ENCODE measurements at regions not wholly inside any gene's neighbourhood (a gene's known extent, or its start where the extent isn't known, plus 50 kb on each side); places are given as distances from the start of the nearest gene placed in this dataset.

DNA sequence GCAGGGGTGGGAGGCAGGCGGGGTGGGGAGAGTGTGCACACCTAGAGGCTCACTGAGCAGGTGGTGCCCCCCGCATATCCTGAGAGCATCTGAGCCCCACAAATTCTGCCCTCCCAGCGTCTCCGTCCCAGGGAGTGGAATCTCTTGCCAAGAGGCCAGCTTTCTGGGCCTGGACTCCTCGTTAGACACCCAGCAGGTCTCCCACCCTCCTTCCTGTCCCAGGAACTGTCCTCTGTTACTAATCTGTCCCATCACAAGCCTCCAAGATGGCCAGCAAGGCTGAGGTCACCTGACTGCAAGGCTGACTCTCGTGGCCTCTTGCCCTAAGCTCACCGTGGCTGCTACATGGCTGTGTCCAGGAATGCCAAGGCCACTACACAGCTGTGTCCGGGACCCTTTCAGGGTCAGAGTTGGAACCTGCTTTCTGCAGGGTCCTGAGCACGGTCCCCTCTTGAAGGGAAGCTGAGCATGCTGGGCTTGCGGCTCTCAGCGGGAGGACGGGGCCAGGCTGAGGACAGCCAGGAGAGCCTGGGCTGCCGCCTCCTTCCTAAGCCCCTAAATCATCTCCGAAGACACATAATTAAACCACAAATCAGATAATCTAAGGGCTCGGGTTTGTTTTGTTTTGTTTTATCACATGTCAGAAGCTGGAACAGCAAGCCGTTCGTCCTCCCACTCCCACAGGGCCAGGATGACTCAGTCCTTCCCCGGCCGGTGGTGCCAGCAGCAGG is 1327.3 kb downstream of the TBC1D22A start (continued):
- TF ChIP-seq ZNF558 (tag by site-specific recombination; IDR thresholded peaks at IDR 0.05) (no peak), GLIS1 (tag by site-specific recombination; IDR thresholded peaks at IDR 0.05) (peak; percentile 72), ZNF514 (tag by site-specific recombination; IDR thresholded peaks at IDR 0.05) (no peak), SP3 (tag by site-specific recombination; IDR thresholded peaks at IDR 0.05) (no peak), ZNF239 (tag by site-specific recombination; IDR thresholded peaks at IDR 0.05) (no peak), ZNF549 (tag by site-specific recombination; IDR thresholded peaks at IDR 0.05) (no peak), GFI1B (tag by site-specific recombination; IDR thresholded peaks at IDR 0.05) (peak; percentile 82), ZNF623 (tag by site-specific recombination; IDR thresholded peaks at IDR 0.05) (no peak), GLI2 (tag by site-specific recombination; IDR thresholded peaks at IDR 0.05; ENCODE audit: borderline replicate concordance, low read depth) (0 out of 2 replicates have a peak, but pooled peaks have one; percentile 59), ZBTB48 (tag by site-specific recombination; IDR thresholded peaks at IDR 0.05) (peak; percentile 50; the same call in 1 of the 2 replicates), ZNF169 (tag by site-specific recombination; IDR thresholded peaks at IDR 0.05) (no peak), MEIS1 (CRISPR knock-in tag; IDR thresholded peaks at IDR 0.05; ENCODE audit: borderline replicate concordance) (peak; percentile 84), ZNF24 (tag by site-specific recombination; IDR thresholded peaks at IDR 0.05) (peak; percentile 56; the same call in 1 of the 2 replicates), SP7 (tag by site-specific recombination; IDR thresholded peaks at IDR 0.05) (peak; percentile 93), HOXD13 (CRISPR knock-in tag; IDR thresholded peaks at IDR 0.05; ENCODE audit: borderline replicate concordance) (0 out of 2 replicates have a peak, but pooled peaks have one; percentile 26)
- TF ChIP-seq, protein P1, sequence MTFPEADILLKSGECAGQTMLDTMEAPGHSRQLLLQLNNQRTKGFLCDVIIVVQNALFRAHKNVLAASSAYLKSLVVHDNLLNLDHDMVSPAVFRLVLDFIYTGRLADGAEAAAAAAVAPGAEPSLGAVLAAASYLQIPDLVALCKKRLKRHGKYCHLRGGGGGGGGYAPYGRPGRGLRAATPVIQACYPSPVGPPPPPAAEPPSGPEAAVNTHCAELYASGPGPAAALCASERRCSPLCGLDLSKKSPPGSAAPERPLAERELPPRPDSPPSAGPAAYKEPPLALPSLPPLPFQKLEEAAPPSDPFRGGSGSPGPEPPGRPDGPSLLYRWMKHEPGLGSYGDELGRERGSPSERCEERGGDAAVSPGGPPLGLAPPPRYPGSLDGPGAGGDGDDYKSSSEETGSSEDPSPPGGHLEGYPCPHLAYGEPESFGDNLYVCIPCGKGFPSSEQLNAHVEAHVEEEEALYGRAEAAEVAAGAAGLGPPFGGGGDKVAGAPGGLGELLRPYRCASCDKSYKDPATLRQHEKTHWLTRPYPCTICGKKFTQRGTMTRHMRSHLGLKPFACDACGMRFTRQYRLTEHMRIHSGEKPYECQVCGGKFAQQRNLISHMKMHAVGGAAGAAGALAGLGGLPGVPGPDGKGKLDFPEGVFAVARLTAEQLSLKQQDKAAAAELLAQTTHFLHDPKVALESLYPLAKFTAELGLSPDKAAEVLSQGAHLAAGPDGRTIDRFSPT (tag by site-specific recombination; IDR thresholded peaks at IDR 0.05), result no peak; the same call in none of the 2 replicates
- TF ChIP-seq, protein P2, sequence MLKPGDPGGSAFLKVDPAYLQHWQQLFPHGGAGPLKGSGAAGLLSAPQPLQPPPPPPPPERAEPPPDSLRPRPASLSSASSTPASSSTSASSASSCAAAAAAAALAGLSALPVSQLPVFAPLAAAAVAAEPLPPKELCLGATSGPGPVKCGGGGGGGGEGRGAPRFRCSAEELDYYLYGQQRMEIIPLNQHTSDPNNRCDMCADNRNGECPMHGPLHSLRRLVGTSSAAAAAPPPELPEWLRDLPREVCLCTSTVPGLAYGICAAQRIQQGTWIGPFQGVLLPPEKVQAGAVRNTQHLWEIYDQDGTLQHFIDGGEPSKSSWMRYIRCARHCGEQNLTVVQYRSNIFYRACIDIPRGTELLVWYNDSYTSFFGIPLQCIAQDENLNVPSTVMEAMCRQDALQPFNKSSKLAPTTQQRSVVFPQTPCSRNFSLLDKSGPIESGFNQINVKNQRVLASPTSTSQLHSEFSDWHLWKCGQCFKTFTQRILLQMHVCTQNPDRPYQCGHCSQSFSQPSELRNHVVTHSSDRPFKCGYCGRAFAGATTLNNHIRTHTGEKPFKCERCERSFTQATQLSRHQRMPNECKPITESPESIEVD (tag by site-specific recombination; IDR thresholded peaks at IDR 0.05), result peak; percentile 46; the same call in 1 of the 2 replicates
- TF ChIP-seq, protein P3, sequence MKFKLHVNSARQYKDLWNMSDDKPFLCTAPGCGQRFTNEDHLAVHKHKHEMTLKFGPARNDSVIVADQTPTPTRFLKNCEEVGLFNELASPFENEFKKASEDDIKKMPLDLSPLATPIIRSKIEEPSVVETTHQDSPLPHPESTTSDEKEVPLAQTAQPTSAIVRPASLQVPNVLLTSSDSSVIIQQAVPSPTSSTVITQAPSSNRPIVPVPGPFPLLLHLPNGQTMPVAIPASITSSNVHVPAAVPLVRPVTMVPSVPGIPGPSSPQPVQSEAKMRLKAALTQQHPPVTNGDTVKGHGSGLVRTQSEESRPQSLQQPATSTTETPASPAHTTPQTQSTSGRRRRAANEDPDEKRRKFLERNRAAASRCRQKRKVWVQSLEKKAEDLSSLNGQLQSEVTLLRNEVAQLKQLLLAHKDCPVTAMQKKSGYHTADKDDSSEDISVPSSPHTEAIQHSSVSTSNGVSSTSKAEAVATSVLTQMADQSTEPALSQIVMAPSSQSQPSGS (tag by site-specific recombination; IDR thresholded peaks at IDR 0.05; ENCODE audit: low read depth), result no peak
- TF ChIP-seq, protein P4, sequence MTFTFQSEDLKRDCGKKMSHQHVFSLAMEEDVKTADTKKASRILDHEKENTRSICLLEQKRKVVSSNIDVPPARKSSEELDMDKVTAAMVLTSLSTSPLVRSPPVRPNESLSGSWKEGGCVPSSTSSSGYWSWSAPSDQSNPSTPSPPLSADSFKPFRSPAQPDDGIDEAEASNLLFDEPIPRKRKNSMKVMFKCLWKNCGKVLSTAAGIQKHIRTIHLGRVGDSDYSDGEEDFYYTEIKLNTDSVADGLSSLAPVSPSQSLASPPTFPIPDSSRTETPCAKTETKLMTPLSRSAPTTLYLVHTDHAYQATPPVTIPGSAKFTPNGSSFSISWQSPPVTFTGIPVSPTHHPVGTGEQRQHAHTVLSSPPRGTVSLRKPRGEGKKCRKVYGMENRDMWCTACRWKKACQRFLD (tag by site-specific recombination; IDR thresholded peaks at IDR 0.05), result no peak

DNA sequence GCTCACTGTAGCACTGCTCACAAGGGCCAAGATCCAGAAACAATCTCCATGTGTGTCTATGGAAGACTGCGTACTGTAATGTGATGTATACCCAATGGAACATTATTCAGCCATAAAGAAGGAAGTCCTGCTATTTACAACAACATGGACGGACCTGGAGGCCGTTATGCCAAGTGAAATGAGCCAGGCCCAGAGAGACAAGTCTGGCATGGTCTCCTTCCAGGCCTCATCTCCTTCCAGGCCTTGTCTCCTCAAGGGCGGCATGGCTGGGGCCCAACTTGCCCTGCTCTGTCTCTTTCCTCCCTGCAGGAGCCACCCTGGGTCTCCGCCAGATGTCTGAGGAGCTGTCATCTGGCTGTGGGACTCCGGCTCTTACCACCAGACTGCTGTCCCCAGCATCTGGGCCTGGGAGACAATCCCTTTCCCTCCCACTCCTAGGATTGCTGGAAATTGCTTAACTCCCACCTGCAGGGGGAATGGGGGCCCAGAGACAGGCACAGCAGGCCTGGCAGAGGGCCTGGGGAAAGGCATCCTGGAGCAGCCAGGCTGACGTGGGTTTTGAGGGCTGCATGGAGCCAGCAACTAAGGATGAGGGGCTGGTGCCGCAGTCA is 1326.6 kb downstream of the TBC1D22A start:
- Histone ChIP-seq H3K27ac (ENCODE audit: extremely low read depth, low read depth, low read length) (no peak overlapping the region), H3K4me3 (ENCODE audit: low read depth, low read length) (no peak overlapping the region), H3K4me1 (ENCODE audit: control insufficient read depth, insufficient read depth, low read length) (peaks cover 12% of the 10 kb centered on the region), H3K9me3 (ENCODE audit: control insufficient read depth, insufficient read depth, low read depth, low read length) (no peaks in the 10 kb centered on the region), H3K36me3 (ENCODE audit: control insufficient read depth in 2 of 2, insufficient read depth in 1 of 2, low read length in 2 of 2) (no peaks in the 10 kb centered on the region)
- ChIA-PET CTCF (no interaction called here), POLR2A (no interaction called here)
- no peak for TF ChIP-seq ZNF830 (tag by site-specific recombination; IDR thresholded peaks at IDR 0.05; ENCODE audit: low read depth)
- TF ChIP-seq ZNF548 (tag by site-specific recombination; IDR thresholded peaks at IDR 0.05), result no peak
- TF ChIP-seq ZNF549 (tag by site-specific recombination; IDR thresholded peaks at IDR 0.05), result no peak
- peak; percentile 51; the same call in 1 of the 2 replicates for TF ChIP-seq ZNF146 (tag by site-specific recombination; IDR thresholded peaks at IDR 0.05)
- TF ChIP-seq KLF10 (tag by site-specific recombination; IDR thresholded peaks at IDR 0.05), result no peak
- TF ChIP-seq ZNF2 (tag by site-specific recombination; IDR thresholded peaks at IDR 0.05), result no peak
- no peak for TF ChIP-seq ZNF558 (tag by site-specific recombination; IDR thresholded peaks at IDR 0.05)
- no peak for TF ChIP-seq ZNF133 (tag by site-specific recombination; IDR thresholded peaks at IDR 0.05)
- TF ChIP-seq ZBTB7A (tag by site-specific recombination; IDR thresholded peaks at IDR 0.05; ENCODE audit: low read depth), result no peak
- TF ChIP-seq ZNF514 (tag by site-specific recombination; IDR thresholded peaks at IDR 0.05), result no peak
- no peak for TF ChIP-seq MZF1 (tag by site-specific recombination; IDR thresholded peaks at IDR 0.05; ENCODE audit: borderline replicate concordance)
- no peak for TF ChIP-seq ZNF654 (tag by site-specific recombination; IDR thresholded peaks at IDR 0.05; ENCODE audit: low read depth)
- TF ChIP-seq, protein P5, sequence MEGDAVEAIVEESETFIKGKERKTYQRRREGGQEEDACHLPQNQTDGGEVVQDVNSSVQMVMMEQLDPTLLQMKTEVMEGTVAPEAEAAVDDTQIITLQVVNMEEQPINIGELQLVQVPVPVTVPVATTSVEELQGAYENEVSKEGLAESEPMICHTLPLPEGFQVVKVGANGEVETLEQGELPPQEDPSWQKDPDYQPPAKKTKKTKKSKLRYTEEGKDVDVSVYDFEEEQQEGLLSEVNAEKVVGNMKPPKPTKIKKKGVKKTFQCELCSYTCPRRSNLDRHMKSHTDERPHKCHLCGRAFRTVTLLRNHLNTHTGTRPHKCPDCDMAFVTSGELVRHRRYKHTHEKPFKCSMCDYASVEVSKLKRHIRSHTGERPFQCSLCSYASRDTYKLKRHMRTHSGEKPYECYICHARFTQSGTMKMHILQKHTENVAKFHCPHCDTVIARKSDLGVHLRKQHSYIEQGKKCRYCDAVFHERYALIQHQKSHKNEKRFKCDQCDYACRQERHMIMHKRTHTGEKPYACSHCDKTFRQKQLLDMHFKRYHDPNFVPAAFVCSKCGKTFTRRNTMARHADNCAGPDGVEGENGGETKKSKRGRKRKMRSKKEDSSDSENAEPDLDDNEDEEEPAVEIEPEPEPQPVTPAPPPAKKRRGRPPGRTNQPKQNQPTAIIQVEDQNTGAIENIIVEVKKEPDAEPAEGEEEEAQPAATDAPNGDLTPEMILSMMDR (tag by site-specific recombination; IDR thresholded peaks at IDR 0.05), result no peak
